NCI-H524 treated with DMSO at 0.1 percent for 48 hours (cell line): ENCODE measurements at regions not wholly inside any gene's neighbourhood (a gene's known extent, or its start where the extent isn't known, plus 50 kb on each side); places are given as distances from the start of the nearest gene placed in this dataset.
"Not testable (repeated sequence)": the region's sequence is repeated elsewhere in the genome, so short reads cannot be mapped to it uniquely, and the experiment has no call there.

ENCODE experiments used
- DNase-seq: peaks from one replicate; lab custom pipeline; 2025; lab: John Stamatoyannopoulos, UW

DNA sequence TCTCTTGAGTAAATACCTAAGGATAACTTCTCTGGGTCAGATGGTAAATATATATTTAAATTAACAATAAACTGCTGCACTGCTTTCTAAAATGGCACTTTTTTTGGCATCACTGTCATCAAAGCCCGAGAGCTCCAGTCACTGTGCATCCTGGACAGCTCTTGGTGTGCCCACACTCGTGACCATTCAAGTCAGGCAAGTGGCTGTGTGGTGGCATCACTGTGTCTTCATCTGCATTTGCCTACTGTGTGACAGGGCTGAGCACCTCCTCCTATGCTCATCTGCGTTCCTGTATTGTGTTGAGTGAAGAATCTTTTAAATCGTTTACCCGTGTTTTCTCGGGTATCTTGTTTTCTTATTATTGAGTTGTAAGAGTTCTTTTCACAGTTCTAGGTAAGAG lies 568.1 kb upstream of the SALL3 start:
- DNase-seq: no peak

DNA sequence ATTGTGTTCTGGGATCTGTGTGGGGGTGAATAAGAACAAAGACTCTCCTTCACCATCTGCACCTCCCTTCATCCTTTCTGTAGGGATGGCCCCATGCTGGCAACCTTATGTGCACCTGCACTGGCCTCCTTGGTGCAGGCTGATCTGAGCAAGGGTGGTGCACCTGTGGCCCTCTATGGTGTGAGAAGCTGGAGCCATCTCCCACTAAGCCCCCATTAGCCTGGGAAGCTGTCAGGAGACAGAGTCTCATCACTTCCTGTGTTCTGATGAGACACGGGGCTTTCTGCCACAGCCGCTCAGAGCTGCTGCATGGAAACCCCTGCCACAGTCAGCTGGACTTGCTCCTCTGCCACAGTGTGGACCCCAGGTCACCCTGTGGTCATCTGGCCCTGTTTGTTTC lies 565.3 kb upstream of the SALL3 start:
- no peak for DNase-seq

DNA sequence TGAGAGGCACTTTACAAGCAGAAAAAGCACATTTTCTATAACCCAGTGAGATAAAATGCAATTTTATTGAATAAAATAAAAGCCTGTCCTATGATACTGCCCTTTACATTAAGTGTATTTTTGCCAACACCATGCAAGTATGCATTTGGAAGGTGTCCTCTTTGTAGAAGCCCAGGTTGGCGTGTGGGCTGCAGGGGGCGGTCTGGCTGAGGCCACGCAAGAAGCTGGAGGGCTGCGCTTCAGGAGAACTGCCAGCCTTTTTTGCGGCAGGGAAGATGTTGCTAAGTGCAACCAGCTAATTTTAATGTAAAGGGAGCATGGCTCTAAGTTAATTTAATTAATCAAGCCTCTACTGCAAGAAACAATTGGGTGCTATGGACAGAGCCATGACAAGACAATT lies 562.8 kb upstream of the SALL3 start:
- DNase-seq: no peak

DNA sequence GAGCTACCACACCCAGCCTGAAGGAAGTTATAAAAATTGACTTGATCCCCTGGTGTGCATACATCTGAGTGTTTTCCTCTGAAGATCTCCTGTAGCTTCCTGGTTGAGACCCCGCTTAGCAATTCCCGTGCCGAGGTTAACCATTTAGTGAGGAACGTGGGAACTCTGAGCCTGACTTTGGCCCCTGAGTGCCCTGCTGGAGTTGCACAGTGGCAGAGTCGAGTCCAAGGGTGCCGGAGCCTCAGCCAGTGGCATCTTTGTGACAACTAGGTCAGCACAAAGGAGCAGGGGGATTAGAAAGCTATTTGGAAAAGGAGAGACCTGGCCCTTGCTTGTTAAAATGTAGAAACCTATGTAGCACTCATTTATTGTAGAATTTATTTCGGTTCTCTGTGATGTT lies 561.2 kb upstream of the SALL3 start:
- no peak for DNase-seq

DNA sequence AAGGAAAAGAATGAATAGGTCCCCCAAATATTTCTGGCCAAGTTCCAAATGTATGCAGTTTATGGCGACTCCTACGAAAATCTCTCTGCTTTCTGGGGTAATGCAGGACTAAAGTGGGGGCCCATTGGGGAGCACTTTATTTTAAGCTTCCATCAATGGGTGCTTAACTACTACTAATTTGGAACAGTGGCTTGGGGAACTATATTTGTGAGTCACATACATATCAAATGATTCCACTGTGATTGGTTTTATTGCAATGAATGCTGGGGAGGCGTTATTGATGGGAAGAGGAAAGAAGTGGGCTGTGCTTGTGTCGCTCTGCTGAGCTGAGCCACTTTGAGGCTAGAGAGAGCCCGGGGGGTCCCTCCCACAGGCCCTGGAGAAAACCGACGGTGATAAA lies 560.4 kb upstream of the SALL3 start:
- DNase-seq: no peak

DNA sequence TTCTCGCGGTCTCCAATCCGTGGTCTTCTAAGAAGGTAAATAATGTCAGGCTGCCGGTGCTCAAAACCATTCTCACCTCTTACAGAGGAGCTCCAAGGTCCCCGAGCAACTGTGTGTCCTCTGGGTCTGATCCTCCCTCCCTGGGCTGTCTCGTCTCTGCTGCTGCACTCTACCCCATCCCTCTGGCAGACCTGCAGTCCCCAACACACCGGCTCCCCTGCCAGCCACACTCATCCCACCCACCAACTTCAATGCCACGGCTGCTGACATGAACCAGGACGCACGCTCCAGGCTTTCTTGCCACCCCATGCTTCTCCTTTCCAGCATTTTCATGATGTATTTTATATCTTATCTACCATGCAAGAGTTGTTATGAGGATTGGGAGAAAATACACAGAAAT lies 559.5 kb upstream of the SALL3 start:
- DNase-seq: no peak

DNA sequence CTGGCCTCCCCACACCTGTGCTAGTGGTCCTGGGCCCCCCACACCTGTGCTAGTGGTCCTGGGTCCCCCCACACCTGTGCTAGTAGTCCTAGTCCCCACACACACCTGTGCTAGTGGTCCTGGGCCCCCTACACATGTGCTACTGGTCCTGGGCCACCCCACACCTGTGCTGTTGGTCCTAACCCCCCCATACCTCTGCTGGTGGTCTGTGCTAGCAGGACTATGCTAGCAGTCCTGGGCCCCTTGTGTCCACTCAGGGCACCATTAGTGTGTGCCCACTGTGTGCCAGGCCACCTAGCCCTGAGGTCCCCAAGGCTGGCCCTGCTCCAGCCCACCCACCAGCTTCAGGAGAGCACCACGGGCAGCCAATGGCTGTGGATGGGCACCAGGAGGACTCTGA lies 558.2 kb upstream of the SALL3 start:
- no peak for DNase-seq

DNA sequence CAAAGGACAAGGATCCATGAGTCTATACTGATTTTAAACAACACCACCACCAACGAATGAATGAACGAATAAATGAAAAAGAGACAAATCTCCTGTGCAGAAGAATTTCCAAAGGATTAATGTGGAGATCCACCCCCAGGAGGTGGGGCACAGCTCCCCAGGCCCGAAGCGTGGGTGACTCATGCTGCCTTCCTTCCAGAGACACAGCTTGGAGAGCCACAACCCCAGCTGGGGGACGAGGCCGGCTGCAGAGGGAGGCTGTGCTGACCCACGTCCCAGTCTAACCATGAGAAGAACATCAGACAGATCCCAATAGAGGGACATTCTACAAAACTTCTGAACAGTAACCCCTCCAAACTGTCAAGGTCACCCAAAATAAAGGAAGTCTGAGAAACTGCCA lies 557.3 kb upstream of the SALL3 start:
- DNase-seq: no peak

DNA sequence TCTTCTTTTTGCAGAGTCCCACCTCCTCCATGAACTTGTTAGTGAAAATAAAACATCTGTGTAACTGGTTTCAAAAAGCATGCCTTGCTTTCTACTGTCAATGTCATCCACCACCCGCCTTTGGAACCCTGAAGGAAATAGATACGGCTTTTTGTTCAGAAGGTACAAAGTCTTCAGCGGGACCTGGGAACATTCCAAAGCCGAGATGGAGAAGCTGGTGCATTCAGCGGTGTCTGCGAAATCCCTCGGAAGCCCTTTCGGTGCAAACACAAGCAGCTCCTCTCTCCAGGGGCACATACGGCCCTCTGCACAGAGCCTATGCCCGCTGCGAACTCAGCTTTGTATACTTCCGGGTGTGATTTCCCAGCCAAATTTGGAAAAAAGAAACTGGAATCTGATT lies 555.8 kb upstream of the SALL3 start:
- DNase-seq: no peak

DNA sequence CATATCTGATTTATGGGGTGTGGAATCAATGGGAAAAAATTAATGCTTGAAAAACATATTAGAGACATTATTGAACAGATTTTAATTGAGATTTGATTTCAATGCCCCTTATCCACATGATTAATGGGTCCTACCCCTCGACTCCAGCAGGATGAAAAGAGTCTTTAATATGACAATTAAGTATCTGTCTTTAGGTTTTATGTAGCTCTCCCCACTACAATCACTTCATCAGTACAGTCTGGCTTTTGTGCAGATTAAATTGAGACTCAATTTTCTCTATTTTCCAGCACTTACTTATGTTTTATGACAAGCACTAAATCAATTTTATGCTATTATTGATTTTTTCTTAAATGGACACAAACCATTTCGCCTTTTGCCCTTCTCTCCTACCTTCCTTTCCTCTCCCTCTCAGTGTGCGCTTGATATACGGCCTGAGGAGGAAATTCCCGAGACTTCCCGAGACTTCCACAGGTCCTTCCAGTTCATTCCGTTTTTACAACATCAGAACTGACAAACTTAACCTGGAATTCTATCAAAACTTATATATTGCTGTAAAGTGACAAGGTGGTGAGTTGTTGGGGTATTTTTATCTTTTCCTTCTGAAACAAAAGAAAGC lies 555.1 kb upstream of the SALL3 start:
- DNase-seq: no peak

DNA sequence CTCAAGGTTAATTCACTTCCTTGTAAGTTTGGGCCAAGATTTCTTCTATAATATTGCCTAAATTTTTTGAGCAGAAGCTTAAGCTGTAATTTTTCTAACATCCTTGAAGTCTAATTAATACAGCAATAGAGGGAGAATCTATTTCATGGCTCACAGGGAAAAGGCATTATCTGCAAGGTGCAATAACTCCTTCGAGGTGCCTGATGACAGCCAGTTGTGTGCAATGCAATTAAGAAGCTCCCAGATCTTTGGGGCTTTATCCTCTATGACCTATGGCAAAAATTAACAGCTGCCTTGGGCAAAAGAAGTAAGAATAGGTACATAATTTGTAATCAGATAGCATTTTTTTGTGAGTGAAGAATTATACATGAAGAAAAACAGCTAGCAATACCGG lies 554.6 kb upstream of the SALL3 start:
- DNase-seq: no peak

DNA sequence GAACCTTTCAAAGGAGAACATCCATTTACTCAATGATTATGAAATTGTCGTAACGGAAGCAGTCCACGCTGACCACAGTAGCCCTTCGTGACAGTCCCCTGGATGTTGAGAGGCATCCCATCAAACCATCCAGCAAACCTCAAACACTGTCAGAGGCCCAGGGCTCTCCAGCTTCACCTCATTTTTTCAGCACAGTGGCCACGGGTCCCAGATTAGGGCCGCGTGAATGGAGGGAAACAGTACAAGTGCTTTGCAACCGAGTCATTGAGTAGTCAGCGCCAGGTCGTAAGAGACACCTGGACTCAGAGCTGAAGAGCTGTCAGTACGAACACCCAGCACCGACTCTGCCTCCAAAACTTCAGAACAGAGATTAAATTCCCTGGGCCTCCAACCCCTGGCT lies 552.5 kb upstream of the SALL3 start:
- no peak for DNase-seq

DNA sequence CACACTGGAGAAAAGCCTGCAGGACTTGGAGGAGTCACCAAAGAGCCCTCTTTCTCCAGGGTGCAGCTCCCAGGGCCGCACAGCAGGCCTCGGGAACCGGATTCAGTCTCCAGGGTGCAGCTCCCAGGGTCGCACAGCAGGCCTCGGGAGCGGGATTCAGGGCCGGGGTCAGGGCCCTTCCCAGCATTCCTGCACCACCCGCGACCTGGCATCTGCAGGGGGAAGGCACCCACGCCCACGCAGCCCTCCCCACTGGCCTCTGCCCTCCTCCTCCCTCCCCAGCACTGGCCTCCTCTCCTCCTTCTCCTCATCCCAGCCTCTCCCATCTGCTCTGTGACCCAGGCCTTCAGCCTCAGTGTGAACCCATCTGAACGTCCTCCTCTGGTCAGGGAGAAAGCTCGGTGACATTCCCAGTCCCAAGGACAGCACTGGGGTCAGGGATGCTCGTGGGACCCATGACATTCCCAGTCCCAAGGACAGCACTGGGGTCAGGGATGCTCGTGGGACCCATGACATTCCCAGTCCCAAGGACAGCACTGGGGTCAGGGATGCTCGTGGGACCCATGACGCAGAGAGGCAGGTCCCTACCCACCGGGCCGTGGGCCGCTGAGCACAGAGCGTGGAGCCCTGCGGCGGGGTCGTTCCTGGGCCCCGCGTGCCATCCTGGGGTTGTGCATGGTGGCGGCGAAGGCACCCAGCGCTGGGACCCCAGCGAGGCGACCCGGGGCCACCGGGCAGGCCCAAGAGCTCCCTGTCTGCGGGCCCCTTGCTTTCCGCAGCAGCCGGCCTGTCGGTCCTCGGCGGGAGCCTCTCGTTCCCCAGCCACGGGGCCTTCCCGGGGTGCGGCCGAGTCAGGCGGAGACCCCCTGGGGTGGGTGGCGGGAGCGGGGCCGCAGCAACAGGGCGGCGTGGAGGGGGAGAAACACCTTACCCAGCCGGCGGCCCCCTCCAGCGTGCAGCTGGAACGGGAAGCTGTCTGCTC lies 550.2 kb upstream of the SALL3 start:
- DNase-seq: no peak

DNA sequence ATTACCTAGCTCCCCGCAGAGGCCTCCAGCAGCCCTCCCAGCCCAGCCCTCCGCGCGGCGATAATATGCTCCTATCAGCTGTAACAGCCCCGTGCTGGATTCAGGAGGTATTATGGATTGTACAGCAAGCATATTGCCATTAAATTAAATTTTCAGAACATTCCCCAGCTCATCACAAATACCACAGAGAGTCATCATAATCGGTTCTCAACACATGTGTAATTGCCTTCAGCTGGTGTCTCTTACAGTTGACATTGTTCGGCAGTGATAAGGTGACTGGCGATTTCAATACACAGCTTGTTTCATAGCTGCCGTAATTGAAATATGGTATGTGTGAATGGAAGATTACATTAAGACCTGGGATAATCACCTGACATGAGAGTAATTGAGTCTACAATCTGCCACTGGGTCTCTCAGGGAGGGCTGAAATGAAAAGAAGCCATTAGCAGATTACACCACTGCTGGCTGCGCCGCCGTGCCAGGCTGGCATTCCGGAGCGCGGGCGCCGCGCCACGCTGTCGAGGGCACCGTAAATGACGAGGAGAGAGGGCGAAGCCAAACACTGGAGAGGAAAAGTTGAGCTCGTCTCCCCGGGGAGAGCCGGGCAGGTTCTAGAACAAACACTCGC lies 549.4 kb upstream of the SALL3 start:
- DNase-seq: peak; percentile 73

DNA sequence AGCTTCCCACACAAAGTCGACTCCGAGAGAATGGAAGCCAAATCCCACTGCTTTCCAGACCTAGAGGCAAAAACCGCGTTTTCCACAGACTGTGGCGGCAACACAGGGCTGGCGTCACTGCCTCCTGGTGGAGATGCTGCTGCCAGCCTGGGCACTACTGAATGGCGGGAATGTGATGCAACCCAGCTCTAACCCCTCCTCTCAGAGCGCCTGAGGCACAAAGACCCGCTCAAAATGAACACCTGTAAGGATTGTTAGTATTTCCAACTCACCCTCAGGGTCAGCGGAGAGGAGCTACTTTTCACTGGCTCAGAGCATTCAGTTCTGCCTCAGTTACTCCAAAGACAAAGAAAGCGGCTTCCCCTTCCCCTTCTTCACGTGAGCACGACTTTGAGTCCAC lies 548.0 kb upstream of the SALL3 start:
- no peak for DNase-seq

DNA sequence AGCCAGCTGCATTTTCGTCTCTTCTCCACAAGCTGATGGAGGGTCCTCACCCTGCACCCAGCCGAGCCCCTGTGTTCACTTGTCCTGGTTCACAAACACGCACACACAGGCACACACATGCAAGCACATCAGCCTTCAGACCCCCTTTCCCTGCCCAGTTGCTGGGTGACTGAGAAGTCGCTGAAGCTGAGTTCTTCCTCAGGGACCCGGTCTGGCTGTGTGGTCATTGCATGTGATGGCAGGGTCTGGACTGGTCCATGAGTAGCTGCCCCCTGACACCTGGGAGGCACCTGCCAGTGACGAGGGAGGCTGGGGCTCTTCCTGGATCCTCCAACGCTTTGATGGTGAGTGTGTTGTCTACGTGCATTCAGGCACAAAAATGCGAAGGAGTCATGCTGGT lies 546.1 kb upstream of the SALL3 start:
- no peak for DNase-seq

DNA sequence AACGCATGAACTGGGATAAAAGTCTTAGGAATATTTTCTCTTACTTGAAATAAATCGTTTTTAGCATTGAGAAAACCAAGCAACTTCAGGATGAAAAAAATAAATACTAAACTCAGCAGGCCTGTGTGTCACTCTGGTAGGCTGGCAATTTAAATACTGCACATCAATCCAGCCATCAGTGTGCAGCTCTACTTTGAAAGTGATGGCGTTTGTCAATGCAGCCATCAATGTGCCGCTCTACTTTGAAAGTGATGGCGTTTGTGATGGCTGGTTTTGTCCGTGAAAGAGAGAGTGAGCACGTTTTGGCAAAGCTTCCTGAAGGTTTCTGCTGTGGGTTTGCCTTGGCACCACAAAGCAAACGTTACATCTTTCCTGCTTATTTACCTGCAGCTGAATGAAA lies 543.5 kb upstream of the SALL3 start:
- no peak for DNase-seq

DNA sequence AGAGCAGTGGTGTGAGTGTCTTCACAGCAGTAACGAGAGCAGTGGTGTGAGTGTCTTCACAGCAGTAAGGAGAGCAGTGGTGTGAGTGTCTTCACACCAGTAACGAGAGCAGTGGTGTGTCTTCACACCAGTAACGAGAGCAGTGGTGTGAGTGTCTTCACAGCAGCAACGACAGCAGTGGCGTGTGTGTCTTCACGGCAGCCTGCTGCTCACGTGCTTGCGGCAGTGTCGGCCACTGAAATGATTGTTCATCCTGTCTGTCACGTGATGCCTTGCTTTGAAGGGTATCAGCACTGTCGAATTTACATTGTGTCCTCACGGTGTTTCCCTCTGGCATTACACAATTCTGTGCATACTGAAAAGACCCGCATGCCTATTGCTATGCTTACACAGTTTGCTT lies 541.4 kb upstream of the SALL3 start:
- DNase-seq: not testable (repeated sequence)

DNA sequence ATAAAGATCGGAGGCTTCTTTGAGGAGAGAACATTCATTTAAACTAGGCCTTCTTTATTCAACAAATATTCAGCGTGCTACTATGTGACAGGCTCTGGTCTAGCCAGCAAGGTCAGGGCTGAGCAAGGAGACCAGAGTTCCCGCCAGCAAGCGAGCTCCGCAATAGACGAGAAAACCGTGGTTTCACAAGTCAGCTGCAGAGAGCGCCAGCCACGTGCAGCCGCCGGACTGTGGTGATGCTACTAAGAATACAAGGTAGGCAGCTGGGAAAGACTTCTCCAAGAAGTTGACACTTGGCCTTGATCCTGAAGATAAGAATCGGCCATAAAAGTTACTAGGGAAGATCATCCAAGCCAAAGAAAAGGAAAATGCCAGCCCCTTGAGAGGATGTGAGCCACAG lies 533.7 kb upstream of the SALL3 start:
- no peak for DNase-seq

DNA sequence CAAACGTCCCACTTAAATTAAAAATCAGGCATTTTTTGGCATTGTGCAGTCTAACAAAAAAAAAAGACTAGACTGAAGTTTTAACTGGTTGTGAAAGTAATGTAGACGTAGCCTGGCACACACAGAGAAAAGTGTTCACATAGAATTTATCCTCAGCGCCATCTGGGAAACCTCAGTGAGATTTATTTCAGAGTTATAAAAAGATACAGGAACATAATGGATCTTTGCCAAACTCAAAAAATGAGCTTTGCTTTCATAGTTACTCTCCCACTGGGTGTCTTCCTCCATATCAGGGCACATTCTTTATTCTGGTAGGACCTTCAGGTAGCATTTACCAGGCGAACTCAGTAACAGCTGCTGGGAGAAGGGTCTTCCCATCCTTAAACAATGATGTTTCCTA lies 532.4 kb upstream of the SALL3 start:
- no peak for DNase-seq

DNA sequence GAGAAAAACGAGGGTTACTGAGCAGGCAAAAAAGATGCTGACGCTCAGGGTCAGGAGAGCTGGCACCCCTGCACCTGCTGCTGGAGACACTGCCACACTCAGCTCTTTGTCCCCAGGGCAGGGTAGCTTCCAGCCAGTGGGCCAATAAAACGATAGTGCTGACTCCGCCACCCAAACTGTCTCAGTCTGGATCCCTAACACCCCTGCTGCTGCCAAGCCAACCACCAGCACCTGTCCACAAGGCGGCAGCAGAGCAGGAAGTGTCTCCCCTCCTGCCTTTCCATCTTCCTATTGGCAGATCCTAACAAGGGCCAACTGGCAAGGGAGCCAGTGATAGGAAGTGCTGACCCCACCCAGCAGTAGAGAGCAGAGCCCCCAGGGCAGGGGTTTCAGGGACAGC lies 531.5 kb upstream of the SALL3 start:
- DNase-seq: no peak

DNA sequence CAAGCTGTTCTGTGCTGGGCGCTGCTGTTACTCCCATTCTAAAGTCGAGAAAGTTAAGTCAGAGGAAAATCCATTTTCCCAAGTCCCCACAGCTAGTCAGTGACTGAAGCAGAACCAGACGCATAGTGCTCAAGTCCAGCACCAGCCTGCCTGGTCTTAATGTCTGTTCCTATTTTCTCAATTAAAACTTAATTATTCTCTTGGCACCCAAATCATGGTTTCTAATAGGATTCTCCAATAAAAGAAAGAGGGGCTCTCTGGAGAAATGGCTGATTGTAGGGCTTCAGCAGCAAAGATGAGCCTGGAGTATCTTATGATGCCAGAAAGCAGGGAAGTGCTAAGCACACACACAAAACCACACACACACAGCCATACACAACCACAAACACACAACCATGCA lies 531.0 kb upstream of the SALL3 start:
- no peak for DNase-seq

DNA sequence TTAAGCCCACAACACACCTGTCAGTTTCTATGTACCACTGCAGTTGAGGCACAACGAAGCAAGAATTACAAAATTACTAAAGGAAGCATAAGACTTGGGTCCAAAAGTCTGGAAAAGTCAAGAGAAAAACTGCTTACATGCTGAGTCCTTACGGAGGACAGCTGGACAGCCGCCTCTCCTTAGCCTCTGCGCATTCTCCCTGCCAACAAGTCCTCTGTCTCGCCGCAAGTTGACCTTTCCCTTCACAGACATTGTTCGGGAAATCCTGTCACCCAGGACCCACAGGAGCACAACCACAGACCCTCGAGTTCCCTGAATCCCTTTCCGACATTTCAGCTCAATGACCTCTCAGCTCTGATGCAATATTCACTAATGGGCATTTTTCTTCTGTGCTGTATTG lies 525.4 kb upstream of the SALL3 start:
- no peak for DNase-seq
